Parathyroid adenoma (tissue), 2 donors: ENCODE measurements at regions not wholly inside any gene's neighbourhood (a gene's known extent, or its start where the extent isn't known, plus 50 kb on each side); places are given as distances from the start of the nearest gene placed in this dataset.
A peak's percentile ranks its signal among the peaks of the same experiment; 100 is the strongest.
"Not testable (repeated sequence)": the region's sequence is repeated elsewhere in the genome, so short reads cannot be mapped to it uniquely, and the experiment has no call there.

ENCODE experiments used
- H2AFZ ChIP-seq: fragments of 300-600 bp; sonication (generic); one replicate; pipeline ENCODE4 v1.7.0; 2017; ENCODE audit warnings: antibody characterized with exemption, mild to moderate bottlenecking
- H3K27ac ChIP-seq: fragments of 300-600 bp; sonication (generic); one replicate; pipeline ENCODE4 v1.7.0; 2017
- H3K27me3 ChIP-seq: fragments of 300-600 bp; sonication (generic); one replicate; pipeline ENCODE4 v1.7.0; 2017; ENCODE audit warnings: low read length; ENCODE audit not compliant: control insufficient read depth, insufficient read depth
- H3K36me3 ChIP-seq: fragments of 300-600 bp; sonication (generic); one replicate; pipeline ENCODE4 v1.7.0; 2017; ENCODE audit warnings: low read length; ENCODE audit not compliant: control insufficient read depth, insufficient read depth
- H3K4me1 ChIP-seq: fragments of 300-600 bp; sonication (generic); one replicate; pipeline ENCODE4 v1.7.0; 2017; ENCODE audit warnings: control low read depth
- H3K4me2 ChIP-seq: fragments of 300-600 bp; sonication (generic); one replicate; pipeline ENCODE4 v1.7.0; 2017; ENCODE audit warnings: low read length
- H3K4me3 ChIP-seq: fragments of 300-600 bp; sonication (generic); one replicate; pipeline ENCODE4 v1.7.0; 2017; ENCODE audit warnings: low read depth, low read length
- H3K79me2 ChIP-seq: fragments of 300-600 bp; sonication (generic); one replicate; pipeline ENCODE4 v1.7.0; 2017; ENCODE audit warnings: control low read depth
- H3K9ac ChIP-seq: fragments of 300-600 bp; sonication (generic); one replicate; pipeline ENCODE4 v1.7.0; 2017; ENCODE audit warnings: mild to moderate bottlenecking
- H3K9me3 ChIP-seq: fragments of 300-600 bp; sonication (generic); one replicate; pipeline ENCODE4 v1.7.0; 2017; ENCODE audit warnings: low read length; ENCODE audit not compliant: control insufficient read depth
- TF ChIP-seq, protein P1 (sequence below): fragments of 300-600 bp; sonication (generic); IDR thresholded peaks from one replicate; pipeline ENCODE4 v1.7.0; 2017; ENCODE audit warnings: antibody characterized with exemption, mild to moderate bottlenecking
- donor health status: primary hyperparathyroidism.

DNA sequence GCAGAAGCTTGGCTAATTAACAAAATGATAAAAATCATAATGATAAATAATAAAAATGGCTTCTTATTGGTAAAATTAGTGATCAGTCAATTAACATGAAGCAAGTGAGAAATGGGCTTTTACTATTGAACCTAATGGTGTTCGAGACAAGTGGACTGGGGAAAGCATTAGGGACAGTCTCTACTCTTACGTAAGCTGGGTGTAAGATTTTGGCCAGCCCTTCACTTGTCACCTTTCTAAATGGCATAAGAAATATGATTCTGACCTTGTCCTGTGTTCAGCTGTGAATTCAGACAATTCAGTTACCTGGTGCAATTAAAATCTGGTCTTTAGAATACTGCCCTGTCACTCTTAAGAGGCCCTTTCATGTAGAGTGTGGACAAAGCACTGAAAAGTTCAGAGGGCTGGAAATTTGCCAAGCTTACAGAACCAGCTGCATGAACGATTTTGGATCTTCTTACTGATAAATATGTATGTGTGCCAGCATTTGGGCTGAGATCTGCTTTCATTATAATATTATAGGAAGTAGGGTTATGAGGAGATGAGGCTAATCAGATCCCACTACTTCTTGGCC, 115.9 kb downstream of the QRSL1 start:
- H3K36me3 ChIP-seq, result no peaks in the 10 kb centered on the region
- TF ChIP-seq, protein P1, sequence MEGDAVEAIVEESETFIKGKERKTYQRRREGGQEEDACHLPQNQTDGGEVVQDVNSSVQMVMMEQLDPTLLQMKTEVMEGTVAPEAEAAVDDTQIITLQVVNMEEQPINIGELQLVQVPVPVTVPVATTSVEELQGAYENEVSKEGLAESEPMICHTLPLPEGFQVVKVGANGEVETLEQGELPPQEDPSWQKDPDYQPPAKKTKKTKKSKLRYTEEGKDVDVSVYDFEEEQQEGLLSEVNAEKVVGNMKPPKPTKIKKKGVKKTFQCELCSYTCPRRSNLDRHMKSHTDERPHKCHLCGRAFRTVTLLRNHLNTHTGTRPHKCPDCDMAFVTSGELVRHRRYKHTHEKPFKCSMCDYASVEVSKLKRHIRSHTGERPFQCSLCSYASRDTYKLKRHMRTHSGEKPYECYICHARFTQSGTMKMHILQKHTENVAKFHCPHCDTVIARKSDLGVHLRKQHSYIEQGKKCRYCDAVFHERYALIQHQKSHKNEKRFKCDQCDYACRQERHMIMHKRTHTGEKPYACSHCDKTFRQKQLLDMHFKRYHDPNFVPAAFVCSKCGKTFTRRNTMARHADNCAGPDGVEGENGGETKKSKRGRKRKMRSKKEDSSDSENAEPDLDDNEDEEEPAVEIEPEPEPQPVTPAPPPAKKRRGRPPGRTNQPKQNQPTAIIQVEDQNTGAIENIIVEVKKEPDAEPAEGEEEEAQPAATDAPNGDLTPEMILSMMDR, result no peak
- H3K27me3 ChIP-seq, result no peaks in the 10 kb centered on the region
- no peaks in the 10 kb centered on the region for H3K9me3 ChIP-seq
- H3K4me3 ChIP-seq, result no peak overlapping the region
- no peaks in the 10 kb centered on the region for H3K79me2 ChIP-seq
- H3K9ac ChIP-seq, result no peak overlapping the region
- H2AFZ ChIP-seq, result no peak overlapping the region
- H3K27ac ChIP-seq, result peak overlapping the region; percentile 64
- peaks cover 36% of the 10 kb centered on the region for H3K4me1 ChIP-seq
- no peak overlapping the region for H3K4me2 ChIP-seq

GRCh38 chr6:106744781-106745180, 115.4 kb downstream of the QRSL1 start:
- H3K27me3 ChIP-seq, result no peaks in the 10 kb centered on the region
- peaks cover 36% of the 10 kb centered on the region for H3K4me1 ChIP-seq

GRCh38 chr6:106744029-106744428, 114.7 kb downstream of the QRSL1 start:
- H3K9ac ChIP-seq, H3K4me3 ChIP-seq, H3K9me3 ChIP-seq, H3K27me3 ChIP-seq, H3K4me2 ChIP-seq, H3K36me3 ChIP-seq, H3K79me2 ChIP-seq: not testable (repeated sequence)
- Histone ChIP-seq H2AFZ (peak overlapping the region; percentile 47), H3K4me1 (peaks cover 38% of the 10 kb centered on the region), H3K27ac (peak overlapping the region; percentile 57)

More at GRCh38 chr6:106744781-106745180, 115.4 kb downstream of the QRSL1 start:
- peak overlapping the region; percentile 54 for H2AFZ ChIP-seq
- no peaks in the 10 kb centered on the region for H3K36me3 ChIP-seq
- no peak overlapping the region for H3K4me2 ChIP-seq
- no peak overlapping the region for H3K9ac ChIP-seq
- no peaks in the 10 kb centered on the region for H3K79me2 ChIP-seq
- peak overlapping the region; percentile 57 for H3K27ac ChIP-seq
- no peaks in the 10 kb centered on the region for H3K9me3 ChIP-seq
- no peak overlapping the region for H3K4me3 ChIP-seq
- TF ChIP-seq, protein P1, result no peak

GRCh38 chr6:106743612-106744011, 114.2 kb downstream of the QRSL1 start:
- H3K4me1 ChIP-seq, result peaks cover 38% of the 10 kb centered on the region
- peak overlapping the region; percentile 47 for H2AFZ ChIP-seq
- TF ChIP-seq, protein P1, result no peak
- H3K9ac ChIP-seq, result no peak overlapping the region
- peak overlapping the region; percentile 57 for H3K27ac ChIP-seq
- H3K4me2 ChIP-seq, result no peak overlapping the region
- no peaks in the 10 kb centered on the region for H3K36me3 ChIP-seq
- no peak overlapping the region for H3K4me3 ChIP-seq
- H3K79me2 ChIP-seq, result no peaks in the 10 kb centered on the region
- no peaks in the 10 kb centered on the region for H3K9me3 ChIP-seq
- no peaks in the 10 kb centered on the region for H3K27me3 ChIP-seq

DNA sequence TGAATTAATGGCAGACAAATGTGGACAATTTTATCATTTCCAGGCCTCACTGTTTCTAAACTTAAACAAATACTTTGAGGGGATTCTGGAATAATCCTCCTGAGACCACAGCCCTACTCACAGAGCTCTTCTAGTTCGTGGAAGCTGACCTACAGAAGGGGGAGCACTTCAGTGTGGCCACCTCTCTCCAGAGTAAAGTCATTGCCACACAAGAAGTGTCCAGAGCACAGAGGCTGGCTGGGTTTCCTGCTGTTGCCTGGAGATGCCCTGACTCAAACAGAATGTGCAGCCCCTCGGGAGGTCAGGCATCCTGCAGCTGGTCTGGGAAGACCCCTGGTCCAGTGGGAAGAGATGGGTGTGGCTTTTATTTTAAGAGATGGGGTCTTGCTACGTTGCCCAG, 110.9 kb downstream of the QRSL1 start:
- Histone ChIP-seq H3K36me3 (no peaks in the 10 kb centered on the region), H3K27me3 (no peaks in the 10 kb centered on the region), H3K4me2 (no peak overlapping the region), H3K79me2 (no peaks in the 10 kb centered on the region), H3K4me1 (peaks cover 24% of the 10 kb centered on the region), H3K9ac (no peak overlapping the region), H3K4me3 (no peak overlapping the region), H3K27ac (no peak overlapping the region), H3K9me3 (no peaks in the 10 kb centered on the region), H2AFZ (no peak overlapping the region)
- TF ChIP-seq, protein P1, result no peak
